ENCODE measurements at regions not wholly inside any gene's neighbourhood (a gene's known extent, or its start where the extent isn't known, plus 50 kb on each side); places are given as distances from the start of the nearest gene placed in this dataset.
"Not testable (repeated sequence)": the region's sequence is repeated elsewhere in the genome, so short reads cannot be mapped to it uniquely, and the experiment has no call there.

- H3K9me3 ChIP-seq (ENCODE audit: control insufficient read depth, insufficient read depth, low read depth, low read length); H3K36me3 ChIP-seq (ENCODE audit: control insufficient read depth in 2 of 2, insufficient read depth in 1 of 2, low read length in 2 of 2); H3K27ac ChIP-seq (ENCODE audit: extremely low read depth, low read depth, low read length); H3K4me3 ChIP-seq (ENCODE audit: low read depth, low read length); H3K4me1 ChIP-seq (ENCODE audit: control insufficient read depth, insufficient read depth, low read length); POLR2A ChIA-PET; CTCF ChIA-PET: not testable (repeated sequence)
- TF ChIP-seq ZNF433 (tag by site-specific recombination; IDR thresholded peaks at IDR 0.05; ENCODE audit: low read depth), result peak; percentile 61
- peak; percentile 63 for TF ChIP-seq ZNF623 (tag by site-specific recombination; IDR thresholded peaks at IDR 0.05)
- peak; percentile 73 for TF ChIP-seq ZNF555 (tag by site-specific recombination; conservative IDR thresholded peaks at IDR 0.05)
- TF ChIP-seq ZBTB11 (tag by site-specific recombination; conservative IDR thresholded peaks at IDR 0.05; ENCODE audit: low read depth), result peak; percentile 77
- peak; percentile 28; the same call in 1 of the 2 replicates for TF ChIP-seq TSHZ1 (tag by site-specific recombination; IDR thresholded peaks at IDR 0.05; ENCODE audit: borderline replicate concordance)
- TF ChIP-seq ZNF404 (tag by site-specific recombination; IDR thresholded peaks at IDR 0.05), result peak; percentile 62; the same call in 1 of the 2 replicates
- TF ChIP-seq ZNF629 (tag by site-specific recombination; IDR thresholded peaks at IDR 0.05), result peak; percentile 49; the same call in 1 of the 2 replicates
- TF ChIP-seq ZNF654 (tag by site-specific recombination; IDR thresholded peaks at IDR 0.05; ENCODE audit: low read depth), result peak; percentile 29
- 0 out of 2 replicates have a peak, but pooled peaks have one; percentile 21 for TF ChIP-seq OVOL3 (tag by site-specific recombination; IDR thresholded peaks at IDR 0.05)
- TF ChIP-seq ZNF292 (tag by site-specific recombination; IDR thresholded peaks at IDR 0.05; ENCODE audit: borderline replicate concordance, low read depth), result 0 out of 2 replicates have a peak, but pooled peaks have one; percentile 56
- 0 out of 2 replicates have a peak, but pooled peaks have one; percentile 47 for TF ChIP-seq ZNF19 (tag by site-specific recombination; IDR thresholded peaks at IDR 0.05; ENCODE audit: low read depth)
- peak; percentile 49; the same call in 1 of the 2 replicates for TF ChIP-seq ZXDB (tag by site-specific recombination; IDR thresholded peaks at IDR 0.05)
- peak; percentile 90; the same call in 1 of the 2 replicates for TF ChIP-seq ZNF140 (tag by site-specific recombination; IDR thresholded peaks at IDR 0.05)
- TF ChIP-seq ZNF202 (tag by site-specific recombination; IDR thresholded peaks at IDR 0.05; ENCODE audit: borderline replicate concordance), result 0 out of 2 replicates have a peak, but pooled peaks have one; percentile 51
- peak; percentile 47; the same call in 1 of the 2 replicates for TF ChIP-seq ZNF558 (tag by site-specific recombination; IDR thresholded peaks at IDR 0.05)
- peak; percentile 59 for TF ChIP-seq ZBTB8A (tag by site-specific recombination; IDR thresholded peaks at IDR 0.05)
- 0 out of 2 replicates have a peak, but pooled peaks have one; percentile 51 for TF ChIP-seq ZNF560 (tag by site-specific recombination; IDR thresholded peaks at IDR 0.05; ENCODE audit: borderline replicate concordance)
- TF ChIP-seq ZNF426 (tag by site-specific recombination; IDR thresholded peaks at IDR 0.05), result peak; percentile 75
- TF ChIP-seq ZNF266 (tag by site-specific recombination; IDR thresholded peaks at IDR 0.05; ENCODE audit: low read depth), result peak; percentile 38; the same call in 1 of the 2 replicates
- TF ChIP-seq, protein P1, sequence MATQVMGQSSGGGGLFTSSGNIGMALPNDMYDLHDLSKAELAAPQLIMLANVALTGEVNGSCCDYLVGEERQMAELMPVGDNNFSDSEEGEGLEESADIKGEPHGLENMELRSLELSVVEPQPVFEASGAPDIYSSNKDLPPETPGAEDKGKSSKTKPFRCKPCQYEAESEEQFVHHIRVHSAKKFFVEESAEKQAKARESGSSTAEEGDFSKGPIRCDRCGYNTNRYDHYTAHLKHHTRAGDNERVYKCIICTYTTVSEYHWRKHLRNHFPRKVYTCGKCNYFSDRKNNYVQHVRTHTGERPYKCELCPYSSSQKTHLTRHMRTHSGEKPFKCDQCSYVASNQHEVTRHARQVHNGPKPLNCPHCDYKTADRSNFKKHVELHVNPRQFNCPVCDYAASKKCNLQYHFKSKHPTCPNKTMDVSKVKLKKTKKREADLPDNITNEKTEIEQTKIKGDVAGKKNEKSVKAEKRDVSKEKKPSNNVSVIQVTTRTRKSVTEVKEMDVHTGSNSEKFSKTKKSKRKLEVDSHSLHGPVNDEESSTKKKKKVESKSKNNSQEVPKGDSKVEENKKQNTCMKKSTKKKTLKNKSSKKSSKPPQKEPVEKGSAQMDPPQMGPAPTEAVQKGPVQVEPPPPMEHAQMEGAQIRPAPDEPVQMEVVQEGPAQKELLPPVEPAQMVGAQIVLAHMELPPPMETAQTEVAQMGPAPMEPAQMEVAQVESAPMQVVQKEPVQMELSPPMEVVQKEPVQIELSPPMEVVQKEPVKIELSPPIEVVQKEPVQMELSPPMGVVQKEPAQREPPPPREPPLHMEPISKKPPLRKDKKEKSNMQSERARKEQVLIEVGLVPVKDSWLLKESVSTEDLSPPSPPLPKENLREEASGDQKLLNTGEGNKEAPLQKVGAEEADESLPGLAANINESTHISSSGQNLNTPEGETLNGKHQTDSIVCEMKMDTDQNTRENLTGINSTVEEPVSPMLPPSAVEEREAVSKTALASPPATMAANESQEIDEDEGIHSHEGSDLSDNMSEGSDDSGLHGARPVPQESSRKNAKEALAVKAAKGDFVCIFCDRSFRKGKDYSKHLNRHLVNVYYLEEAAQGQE (tag by site-specific recombination; IDR thresholded peaks at IDR 0.05), result peak; percentile 62; the same call in 1 of the 2 replicates
- TF ChIP-seq, protein P2, sequence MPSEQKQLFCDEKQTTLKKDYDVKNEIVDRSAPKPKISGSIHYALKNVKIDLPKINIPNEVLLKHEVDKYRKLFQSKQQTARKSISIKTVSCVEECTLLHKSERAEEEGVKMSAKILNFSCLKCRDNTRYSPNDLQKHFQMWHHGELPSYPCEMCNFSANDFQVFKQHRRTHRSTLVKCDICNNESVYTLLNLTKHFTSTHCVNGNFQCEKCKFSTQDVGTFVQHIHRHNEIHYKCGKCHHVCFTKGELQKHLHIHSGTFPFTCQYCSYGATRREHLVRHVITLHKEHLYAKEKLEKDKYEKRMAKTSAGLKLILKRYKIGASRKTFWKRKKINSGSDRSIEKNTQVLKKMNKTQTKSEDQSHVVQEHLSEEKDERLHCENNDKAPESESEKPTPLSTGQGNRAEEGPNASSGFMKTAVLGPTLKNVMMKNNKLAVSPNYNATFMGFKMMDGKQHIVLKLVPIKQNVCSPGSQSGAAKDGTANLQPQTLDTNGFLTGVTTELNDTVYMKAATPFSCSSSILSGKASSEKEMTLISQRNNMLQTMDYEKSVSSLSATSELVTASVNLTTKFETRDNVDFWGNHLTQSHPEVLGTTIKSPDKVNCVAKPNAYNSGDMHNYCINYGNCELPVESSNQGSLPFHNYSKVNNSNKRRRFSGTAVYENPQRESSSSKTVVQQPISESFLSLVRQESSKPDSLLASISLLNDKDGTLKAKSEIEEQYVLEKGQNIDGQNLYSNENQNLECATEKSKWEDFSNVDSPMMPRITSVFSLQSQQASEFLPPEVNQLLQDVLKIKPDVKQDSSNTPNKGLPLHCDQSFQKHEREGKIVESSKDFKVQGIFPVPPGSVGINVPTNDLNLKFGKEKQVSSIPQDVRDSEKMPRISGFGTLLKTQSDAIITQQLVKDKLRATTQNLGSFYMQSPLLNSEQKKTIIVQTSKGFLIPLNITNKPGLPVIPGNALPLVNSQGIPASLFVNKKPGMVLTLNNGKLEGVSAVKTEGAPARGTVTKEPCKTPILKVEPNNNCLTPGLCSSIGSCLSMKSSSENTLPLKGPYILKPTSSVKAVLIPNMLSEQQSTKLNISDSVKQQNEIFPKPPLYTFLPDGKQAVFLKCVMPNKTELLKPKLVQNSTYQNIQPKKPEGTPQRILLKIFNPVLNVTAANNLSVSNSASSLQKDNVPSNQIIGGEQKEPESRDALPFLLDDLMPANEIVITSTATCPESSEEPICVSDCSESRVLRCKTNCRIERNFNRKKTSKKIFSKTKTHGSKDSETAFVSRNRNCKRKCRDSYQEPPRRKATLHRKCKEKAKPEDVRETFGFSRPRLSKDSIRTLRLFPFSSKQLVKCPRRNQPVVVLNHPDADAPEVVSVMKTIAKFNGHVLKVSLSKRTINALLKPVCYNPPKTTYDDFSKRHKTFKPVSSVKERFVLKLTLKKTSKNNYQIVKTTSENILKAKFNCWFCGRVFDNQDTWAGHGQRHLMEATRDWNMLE (tag by site-specific recombination; conservative IDR thresholded peaks at IDR 0.05; ENCODE audit: low read depth), result peak; percentile 88
- peak; percentile 33; the same call in 1 of the 2 replicates for TF ChIP-seq ZBTB21 (tag by site-specific recombination; IDR thresholded peaks at IDR 0.05)
Measured at GRCh38 chr9:85295244-85295643, 446.5 kb downstream of the AGTPBP1 start.
